GM21576 (cell line): ENCODE measurements at regions not wholly inside any gene's neighbourhood (a gene's known extent, or its start where the extent isn't known, plus 50 kb on each side); places are given as distances from the start of the nearest gene placed in this dataset.
"Not testable (repeated sequence)": the region's sequence is repeated elsewhere in the genome, so short reads cannot be mapped to it uniquely, and the experiment has no call there.

Experiments used
- ATAC-seq: cut with Tn5 transposase; IDR thresholded peaks from one replicate; pipeline ENCODE4 v1.9.1; 2021; ENCODE audit warnings: mild to moderate bottlenecking, moderate library complexity; ENCODE audit not compliant: unreplicated experiment

DNA sequence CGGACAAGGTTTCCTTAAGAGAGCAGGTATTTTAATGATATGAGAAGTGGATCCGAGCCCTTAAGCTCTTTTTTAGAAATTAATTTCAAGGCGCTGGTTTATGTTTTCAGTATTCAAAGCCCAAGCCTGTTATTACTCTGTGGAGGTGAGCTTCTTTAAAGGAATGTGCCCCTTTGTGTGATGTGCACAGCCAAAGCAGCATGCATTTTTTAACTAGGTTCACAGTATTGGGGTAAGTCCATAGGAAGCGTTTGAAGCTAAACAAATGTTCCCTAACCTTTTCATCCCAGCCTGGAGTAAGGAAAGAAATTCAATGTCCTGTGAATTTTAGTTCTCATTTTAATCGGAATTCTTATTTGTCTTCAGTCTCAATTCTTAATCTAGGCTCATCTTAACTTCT, 217.5 kb downstream of the KCTD12 start:
- no peak for ATAC-seq

DNA sequence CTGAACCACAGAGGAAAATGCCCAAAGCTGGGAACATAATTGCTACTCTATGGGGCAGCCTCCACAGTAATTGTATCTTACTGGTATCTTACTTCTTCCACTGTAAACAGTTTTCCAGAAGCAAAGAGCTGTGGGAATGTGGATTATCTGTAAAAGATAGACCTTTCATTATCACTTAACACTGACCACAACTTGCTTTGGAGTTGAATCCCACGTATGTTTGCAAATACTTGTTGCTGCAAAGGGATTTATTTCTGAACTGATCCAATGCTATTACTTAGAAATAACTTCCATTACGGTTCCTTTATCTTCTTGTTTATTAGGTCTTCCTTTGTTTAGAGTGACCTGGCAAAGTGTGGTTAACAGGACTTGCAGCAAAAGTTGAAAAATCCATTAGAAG, 218.1 kb downstream of the KCTD12 start:
- ATAC-seq = no peak

DNA sequence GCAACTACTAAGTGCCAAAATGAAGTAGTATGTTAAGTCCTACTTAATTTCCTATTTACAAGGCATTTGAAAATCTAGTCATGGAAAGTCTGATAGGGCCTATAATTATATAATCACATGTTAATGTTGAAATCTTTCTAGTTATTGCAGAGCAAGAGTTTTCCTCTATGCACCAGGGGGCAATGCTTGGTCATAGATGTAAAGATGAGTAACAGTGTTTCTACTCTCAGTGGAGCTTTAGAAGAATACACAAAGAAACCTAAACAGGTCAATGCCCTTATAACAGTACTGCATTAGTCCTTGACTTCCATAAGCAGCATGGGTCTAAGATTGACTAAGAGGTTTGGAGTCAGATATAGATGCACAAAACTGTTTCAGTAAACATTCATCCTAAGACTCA, 218.7 kb downstream of the KCTD12 start:
- no peak for ATAC-seq

DNA sequence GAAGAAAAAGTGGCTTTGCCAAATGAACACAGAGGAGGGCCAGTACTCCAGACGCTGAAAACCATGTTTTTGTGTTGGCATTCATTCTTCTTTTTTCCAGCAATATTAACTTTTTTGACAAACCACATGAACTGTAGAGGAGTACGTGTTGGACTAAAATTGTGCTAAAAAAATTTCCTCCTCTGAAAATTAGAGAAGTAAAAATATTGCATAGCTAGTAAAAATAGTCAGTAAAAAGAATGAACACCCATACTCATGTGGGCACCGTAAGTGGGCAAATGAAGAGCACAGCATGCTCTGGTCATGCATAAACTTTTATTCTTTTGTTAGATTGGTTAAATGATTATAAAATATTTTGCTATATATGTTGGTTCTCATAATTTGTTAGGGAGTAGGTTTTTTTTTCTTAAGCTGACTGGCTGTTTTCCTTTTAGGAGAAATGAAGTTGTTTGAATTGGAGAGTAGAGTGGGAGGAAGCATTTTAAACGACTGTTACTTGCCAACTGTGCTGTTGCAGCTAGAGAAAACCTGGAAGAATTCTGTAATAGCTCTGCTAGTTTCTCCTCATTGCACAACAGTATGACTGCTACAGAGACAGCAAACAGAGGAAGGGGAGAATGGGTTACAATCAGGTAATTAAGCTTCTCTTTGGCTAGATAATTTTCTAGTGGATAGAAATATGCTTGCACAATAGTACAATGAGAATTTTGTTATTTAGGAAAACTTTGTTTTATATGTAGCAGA, 222.4 kb downstream of the KCTD12 start:
- no peak for ATAC-seq

GRCh38 chr13:76659074-76659473, 227.1 kb downstream of the KCTD12 start:
- not testable (repeated sequence) for ATAC-seq

DNA sequence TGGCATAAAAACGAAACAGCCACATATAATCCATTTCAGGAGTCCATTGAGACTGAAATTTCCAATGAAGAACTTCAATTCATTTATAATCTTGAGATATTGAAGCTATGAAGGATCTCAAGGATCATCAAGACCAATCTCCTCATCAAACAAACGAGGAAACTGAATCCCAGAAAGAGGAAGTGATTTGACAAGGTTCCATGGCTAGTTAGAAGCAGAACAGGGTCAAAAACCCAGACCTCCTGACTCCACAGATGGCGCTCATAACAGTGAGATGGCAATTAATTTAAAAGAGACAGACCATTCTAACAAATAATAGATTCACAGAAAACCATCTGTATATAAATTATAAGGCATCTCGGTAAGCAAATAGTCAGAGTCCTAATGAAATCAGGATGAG, 229.7 kb downstream of the KCTD12 start:
- ATAC-seq = no peak

DNA sequence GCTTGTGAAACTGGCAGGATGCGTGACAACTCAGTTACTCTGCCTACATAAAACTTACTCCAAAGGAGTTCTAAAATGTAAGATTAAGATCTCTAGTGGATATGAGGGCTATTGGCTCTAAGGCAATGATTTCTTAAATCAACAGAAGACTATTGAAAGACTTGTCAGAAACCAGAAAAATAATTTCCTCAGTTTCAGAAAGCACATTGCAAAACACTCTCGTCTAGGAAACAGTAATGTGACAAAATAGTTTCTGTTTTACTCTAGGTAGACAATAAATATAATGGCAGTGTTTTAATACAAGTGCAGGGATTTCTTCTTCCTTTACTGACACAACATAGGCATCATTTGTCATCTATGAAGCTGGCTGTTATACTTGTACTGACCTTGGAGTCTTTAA, 230.1 kb downstream of the KCTD12 start:
- ATAC-seq = no peak

GRCh38 chr13:76654263-76654662, 231.9 kb downstream of the KCTD12 start:
- no peak for ATAC-seq

GRCh38 chr13:76651286-76651685, 234.9 kb downstream of the KCTD12 start:
- ATAC-seq = no peak

GRCh38 chr13:76647550-76647949, 238.7 kb downstream of the KCTD12 start:
- ATAC-seq = no peak

DNA sequence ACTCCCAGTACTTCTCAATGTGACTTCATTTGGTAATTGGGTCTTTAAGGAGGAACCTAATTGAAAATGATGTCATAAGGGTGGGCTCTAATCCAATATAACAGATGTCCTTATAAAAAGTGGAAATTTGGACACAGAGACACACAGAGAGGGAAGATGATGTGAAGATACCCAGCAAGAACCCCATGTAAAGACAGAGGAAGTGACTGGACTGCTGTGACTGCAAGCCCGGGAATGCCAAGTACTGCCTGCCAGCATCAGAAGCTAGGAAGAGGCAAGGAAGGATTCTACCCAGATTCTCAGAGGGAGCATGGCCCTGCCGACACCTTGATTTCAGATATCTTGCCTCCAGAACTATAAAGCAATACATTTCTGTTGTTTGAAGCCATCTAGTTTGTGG, 239.3 kb downstream of the KCTD12 start:
- ATAC-seq = no peak

DNA sequence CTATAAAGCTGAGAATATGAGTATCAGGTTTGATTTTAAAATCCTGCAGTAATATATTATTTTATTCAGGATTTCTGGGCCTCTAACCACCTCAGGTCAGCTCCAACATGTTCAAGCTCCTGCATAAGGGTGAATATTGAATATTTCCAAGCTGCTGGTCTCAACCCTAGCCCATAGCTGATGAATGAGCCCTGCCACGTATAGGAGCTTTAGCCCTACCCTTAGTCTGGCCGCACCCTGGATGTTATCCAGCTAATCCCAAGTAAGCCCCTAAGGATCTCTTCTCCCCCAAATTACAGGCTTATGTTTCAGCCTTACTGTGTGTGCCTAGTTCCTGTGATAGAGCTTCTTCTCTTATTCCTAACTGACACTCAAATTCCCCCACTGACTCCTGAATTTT, 240.6 kb downstream of the KCTD12 start:
- no peak for ATAC-seq

DNA sequence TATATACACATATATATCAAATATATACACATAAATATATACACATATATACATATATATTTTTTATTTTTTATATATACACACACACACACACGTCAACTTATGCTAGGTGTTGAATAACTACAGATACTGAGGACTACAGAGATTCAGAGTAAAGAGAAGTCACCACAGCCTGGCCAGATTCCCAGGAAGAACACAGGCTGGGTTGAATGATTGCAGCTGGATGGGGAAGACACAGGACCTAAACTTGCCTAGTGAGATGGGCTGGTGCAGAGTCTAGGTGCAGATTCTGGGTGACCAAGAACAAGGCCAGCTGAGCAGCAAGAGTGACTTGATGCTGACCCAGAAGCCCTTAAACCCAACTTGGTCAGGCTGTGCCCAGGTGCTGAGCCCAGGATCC, 241.3 kb downstream of the KCTD12 start:
- ATAC-seq = no peak

DNA sequence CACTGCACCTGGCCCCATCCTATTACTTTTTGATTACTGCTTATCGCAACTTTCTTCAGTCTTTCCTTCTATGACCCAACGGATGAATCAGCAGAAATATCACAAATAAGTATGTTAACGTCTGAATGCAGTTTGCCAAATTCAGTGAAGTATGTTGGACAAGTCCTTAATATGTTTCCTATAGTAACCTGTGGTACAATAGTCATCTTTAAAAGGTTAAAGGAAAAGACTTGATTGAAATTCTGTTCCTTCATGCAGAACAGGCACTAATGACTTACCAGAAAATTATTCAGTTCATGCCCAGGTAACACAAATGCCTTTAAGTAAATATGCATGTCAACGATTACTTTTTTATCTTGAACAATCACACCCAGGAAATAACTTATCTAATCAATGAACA, 242.6 kb downstream of the KCTD12 start:
- no peak for ATAC-seq

DNA sequence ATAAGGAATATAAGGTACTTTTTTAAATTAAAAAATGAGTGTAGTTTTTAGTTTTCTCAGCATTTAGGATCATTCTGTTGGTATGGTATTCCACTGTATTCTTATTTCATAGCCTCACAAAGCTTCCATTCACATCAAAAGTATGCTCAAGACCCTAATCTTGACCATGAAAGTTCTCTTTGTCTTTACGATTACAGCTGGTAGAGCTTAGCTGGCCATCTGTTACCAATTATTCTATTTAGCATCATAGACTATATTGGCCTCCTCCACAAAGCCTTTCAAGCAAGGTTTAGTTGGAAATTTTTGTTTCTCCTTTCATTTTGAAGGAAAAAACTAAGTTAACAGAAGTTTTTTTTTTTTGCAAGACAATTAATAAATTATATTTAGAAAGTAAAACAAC, 245.1 kb downstream of the KCTD12 start:
- ATAC-seq = no peak

DNA sequence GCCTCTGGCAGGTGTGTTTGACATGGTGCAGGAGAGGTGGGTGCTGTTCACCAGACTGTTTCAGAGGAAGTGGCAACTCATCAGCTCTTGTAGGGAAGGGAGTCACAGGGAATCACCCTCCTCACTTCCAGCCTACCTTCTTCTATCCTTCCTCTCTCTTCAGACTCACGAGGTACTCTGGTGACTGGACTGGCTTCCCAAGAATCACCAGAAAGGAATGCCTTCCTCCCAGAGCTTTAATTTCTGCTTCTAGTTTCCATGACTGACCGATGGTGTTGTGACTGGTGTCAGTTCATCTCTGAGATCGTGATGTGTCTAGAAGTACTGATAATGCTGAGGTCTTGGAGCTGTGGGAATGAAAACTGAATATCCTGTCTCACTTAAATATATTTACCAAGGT, 247.3 kb downstream of the KCTD12 start:
- no peak for ATAC-seq

- ATAC-seq = no peak
Measured at GRCh38 chr13:76638181-76638580, 248.0 kb downstream of the KCTD12 start.

DNA sequence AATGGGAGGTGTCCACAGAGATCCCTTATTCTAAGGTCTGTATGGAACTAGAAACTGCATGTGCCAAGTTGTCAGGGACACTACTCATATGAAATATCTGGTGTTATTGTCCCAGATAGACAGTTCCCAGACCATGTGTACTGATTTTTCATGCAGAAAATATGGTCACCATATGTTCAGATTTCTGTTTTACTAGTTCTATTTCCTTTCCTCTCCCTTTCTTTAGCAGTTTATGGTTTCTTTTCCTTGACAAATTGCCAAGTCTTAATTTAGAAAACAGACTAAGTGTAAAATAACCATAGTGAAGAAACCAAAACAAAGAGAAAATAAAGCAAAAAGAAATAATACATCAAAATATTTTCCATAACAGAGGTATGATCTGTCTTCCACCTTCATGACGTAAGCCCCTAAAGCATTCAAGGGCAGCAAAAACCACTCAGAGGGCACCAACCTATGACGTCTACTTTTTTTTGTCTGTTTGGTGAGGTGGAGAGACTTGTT, 248.5 kb downstream of the KCTD12 start:
- ATAC-seq = no peak

- ATAC-seq = no peak
Measured at GRCh38 chr13:76636829-76637228, 249.4 kb downstream of the KCTD12 start.

DNA sequence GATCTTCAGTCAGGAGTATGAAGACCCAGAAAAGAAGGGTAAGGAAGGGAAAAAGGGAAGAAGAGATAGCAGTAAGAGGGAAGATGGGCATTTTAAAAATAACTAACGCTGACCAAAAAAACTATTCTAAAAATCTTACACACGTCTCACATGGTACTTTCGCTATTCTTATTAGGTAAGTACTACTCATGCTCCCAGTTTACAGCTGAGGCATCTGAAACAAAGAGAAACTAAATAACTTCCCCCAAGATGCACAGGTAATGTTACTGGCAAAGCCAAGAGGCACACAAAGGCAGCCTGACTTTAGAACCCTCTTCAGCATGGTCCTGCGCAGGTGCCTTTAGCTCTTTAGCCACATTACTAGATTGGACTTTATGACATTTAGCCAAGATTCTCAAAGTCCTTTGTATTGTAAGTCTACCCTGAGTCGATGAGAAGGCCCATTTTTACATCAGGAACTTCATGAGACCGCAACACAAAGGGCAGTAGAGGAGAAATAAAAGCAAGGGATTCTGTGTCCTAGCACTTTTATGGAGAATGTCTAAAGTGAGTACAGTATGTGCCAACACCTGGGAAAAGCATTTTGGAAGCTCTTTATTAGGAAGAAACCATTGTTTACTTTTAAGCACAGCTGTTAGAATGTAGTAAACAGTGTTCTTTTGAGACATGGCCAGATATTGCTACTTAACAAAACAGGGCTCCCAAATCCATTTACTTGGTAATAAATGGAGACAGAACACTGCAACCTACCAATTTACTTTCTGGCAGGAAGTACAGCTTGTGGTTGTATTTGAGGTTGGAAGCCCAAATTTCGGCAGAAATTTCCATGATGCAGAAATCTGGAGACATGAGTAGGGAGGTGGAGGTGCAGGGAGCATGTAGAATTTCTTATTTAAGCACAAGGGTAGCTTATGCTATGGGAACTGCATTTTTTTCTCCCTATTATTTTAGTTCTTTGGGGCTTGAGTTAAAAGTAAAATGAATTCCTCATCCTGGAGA, 250.7 kb downstream of the KCTD12 start:
- ATAC-seq = peak; percentile 45

DNA sequence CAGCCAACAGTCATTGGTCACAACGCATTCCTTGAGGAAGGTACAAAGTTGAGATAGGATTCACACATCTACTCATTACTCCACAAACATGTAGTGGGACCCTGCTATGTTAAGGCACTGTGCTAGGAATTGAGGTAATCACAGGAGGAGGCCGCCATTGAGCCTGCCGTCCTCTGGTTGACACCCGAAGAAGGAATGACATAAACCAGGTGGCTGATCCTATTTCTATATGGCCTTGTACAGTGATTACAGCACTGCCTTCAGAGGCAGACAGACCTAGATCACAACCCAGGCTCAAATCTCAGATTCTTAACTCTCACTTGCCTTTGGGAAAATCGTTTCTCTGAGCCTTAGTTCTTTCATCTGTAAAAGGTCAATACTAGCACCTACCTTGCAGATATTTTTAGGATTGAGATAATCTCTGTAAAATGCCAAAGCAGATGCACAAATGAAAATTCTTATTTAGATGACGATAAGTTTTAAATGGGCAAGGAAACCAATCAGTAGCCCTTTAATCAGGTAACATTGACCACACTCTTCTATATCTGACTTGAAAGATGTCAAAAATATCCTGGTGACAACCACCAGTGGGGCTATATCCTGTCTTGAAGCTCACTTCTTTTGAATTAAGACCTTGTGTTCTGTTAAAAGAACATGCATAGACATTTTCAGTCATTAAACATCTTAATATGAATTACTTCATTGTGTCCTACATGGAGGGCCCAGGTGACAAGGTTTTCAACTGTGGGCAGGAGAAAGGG, 251.6 kb downstream of the KCTD12 start:
- peak; percentile 18 for ATAC-seq
